GM23338 (cell line): ENCODE measurements at regions not wholly inside any gene's neighbourhood (a gene's known extent, or its start where the extent isn't known, plus 50 kb on each side); places are given as distances from the start of the nearest gene placed in this dataset.

Experiments
- NANOG ChIP-seq: IDR thresholded peaks from 2 replicates; pipeline ENCODE4 v1.6.1; 2016; ENCODE audit warnings: antibody characterized with exemption, borderline replicate concordance
- TF ChIP-seq, protein P1 (sequence below), 2 experiments: fragments of 200-600 bp in 1 of 2; sonication (generic) in 1 of 2; conservative IDR thresholded peaks; 2 replicates each; pipeline versions ENCODE4 v1.5.1 to v1.6.1; 2016 to 2017; ENCODE audit warnings: antibody characterized with exemption in 2 of 2, low read depth in 2 of 2, mild to moderate bottlenecking in 2 of 2, moderate library complexity in 1 of 2
- TF ChIP-seq, protein P2 (sequence below): IDR thresholded peaks from one replicate; pipeline ENCODE4 v1.6.1; 2018; ENCODE audit warnings: antibody characterized with exemption; ENCODE audit not compliant: unreplicated experiment

DNA sequence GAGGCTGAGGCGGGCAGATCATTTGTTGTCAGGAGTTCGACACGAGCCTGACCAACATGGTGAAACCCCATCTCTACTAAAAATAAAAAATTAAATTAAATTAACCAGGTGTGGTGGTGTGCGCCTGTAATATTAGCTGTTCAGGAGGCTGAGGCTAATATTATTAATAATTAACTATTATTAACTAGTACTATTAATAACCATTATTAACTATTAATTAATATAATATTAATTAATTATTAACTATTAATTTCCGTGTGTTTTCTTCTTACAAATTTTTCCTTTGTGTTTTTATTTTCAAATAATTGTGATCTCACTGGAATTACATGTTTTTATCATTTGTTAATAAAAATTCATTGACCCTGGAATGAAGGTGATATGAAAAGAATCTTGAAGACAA lies 557.4 kb upstream of the ADGRB3 start:
- TF ChIP-seq NANOG, result no peak
- TF ChIP-seq, protein P1, sequence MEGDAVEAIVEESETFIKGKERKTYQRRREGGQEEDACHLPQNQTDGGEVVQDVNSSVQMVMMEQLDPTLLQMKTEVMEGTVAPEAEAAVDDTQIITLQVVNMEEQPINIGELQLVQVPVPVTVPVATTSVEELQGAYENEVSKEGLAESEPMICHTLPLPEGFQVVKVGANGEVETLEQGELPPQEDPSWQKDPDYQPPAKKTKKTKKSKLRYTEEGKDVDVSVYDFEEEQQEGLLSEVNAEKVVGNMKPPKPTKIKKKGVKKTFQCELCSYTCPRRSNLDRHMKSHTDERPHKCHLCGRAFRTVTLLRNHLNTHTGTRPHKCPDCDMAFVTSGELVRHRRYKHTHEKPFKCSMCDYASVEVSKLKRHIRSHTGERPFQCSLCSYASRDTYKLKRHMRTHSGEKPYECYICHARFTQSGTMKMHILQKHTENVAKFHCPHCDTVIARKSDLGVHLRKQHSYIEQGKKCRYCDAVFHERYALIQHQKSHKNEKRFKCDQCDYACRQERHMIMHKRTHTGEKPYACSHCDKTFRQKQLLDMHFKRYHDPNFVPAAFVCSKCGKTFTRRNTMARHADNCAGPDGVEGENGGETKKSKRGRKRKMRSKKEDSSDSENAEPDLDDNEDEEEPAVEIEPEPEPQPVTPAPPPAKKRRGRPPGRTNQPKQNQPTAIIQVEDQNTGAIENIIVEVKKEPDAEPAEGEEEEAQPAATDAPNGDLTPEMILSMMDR (conservative IDR thresholded peaks at IDR 0.05; ENCODE audit: low read depth in 2 of 2), result no peak
- TF ChIP-seq, protein P2, sequence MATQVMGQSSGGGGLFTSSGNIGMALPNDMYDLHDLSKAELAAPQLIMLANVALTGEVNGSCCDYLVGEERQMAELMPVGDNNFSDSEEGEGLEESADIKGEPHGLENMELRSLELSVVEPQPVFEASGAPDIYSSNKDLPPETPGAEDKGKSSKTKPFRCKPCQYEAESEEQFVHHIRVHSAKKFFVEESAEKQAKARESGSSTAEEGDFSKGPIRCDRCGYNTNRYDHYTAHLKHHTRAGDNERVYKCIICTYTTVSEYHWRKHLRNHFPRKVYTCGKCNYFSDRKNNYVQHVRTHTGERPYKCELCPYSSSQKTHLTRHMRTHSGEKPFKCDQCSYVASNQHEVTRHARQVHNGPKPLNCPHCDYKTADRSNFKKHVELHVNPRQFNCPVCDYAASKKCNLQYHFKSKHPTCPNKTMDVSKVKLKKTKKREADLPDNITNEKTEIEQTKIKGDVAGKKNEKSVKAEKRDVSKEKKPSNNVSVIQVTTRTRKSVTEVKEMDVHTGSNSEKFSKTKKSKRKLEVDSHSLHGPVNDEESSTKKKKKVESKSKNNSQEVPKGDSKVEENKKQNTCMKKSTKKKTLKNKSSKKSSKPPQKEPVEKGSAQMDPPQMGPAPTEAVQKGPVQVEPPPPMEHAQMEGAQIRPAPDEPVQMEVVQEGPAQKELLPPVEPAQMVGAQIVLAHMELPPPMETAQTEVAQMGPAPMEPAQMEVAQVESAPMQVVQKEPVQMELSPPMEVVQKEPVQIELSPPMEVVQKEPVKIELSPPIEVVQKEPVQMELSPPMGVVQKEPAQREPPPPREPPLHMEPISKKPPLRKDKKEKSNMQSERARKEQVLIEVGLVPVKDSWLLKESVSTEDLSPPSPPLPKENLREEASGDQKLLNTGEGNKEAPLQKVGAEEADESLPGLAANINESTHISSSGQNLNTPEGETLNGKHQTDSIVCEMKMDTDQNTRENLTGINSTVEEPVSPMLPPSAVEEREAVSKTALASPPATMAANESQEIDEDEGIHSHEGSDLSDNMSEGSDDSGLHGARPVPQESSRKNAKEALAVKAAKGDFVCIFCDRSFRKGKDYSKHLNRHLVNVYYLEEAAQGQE, result no peak
